ENCODE measurements at regions not wholly inside any gene's neighbourhood (a gene's known extent, or its start where the extent isn't known, plus 50 kb on each side); places are given as distances from the start of the nearest gene placed in this dataset.

DNA sequence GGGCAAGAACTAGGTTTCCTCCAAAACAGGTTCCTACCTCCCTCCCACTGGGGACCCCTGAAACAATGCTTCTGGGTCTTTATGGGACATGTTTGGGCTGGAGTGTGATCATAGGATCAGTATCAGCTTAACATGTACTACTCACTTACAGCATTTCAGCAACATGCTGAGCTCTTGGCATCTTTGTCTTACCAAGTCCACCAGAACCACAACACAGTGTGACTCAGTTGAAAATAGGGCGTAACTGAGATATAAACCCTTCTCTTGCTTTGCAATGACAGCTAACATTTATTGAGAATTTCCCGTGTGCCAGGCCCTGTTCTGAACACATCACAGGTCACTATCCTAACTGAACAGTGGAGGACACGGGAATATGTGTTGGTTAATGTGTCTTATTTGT is 218.5 kb upstream of the LNX1 start:
- Histone ChIP-seq H3K9me2 (ENCODE audit: insufficient read depth, low read length) (no peaks in the 10 kb centered on the region), H3K4me2 (ENCODE audit: low read length) (no peak overlapping the region), H3K27ac (ENCODE audit: low read length) (no peak overlapping the region), H3F3A (ENCODE audit: insufficient read depth, low read length, poor library complexity, severe bottlenecking) (no peaks in the 10 kb centered on the region), H2AFZ (ENCODE audit: low read depth, low read length) (no peak overlapping the region), H3K79me2 (replicated peaks; ENCODE audit: insufficient read depth, low read length) (no peaks in the 10 kb centered on the region), H3K9ac (ENCODE audit: low read length) (no peak overlapping the region), H3K4me3 (ENCODE audit: low read length) (no peak overlapping the region), H3K36me3 (ENCODE audit: insufficient read depth, low read length) (no peaks in the 10 kb centered on the region), H4K20me1 (ENCODE audit: insufficient read depth) (no peaks in the 10 kb centered on the region), H3K9me3 (ENCODE audit: low read length) (no peaks in the 10 kb centered on the region), H3K27me3 (ENCODE audit: insufficient read depth, low read depth, low read length) (no peaks in the 10 kb centered on the region)
- TF ChIP-seq MXI1 (conservative IDR thresholded peaks at IDR 0.05; ENCODE audit: poor library complexity, severe bottlenecking) = no peak
- no peak for TF ChIP-seq POLR2AphosphoS5 (IDR thresholded peaks at IDR 0.05)
- TF ChIP-seq, protein P1, sequence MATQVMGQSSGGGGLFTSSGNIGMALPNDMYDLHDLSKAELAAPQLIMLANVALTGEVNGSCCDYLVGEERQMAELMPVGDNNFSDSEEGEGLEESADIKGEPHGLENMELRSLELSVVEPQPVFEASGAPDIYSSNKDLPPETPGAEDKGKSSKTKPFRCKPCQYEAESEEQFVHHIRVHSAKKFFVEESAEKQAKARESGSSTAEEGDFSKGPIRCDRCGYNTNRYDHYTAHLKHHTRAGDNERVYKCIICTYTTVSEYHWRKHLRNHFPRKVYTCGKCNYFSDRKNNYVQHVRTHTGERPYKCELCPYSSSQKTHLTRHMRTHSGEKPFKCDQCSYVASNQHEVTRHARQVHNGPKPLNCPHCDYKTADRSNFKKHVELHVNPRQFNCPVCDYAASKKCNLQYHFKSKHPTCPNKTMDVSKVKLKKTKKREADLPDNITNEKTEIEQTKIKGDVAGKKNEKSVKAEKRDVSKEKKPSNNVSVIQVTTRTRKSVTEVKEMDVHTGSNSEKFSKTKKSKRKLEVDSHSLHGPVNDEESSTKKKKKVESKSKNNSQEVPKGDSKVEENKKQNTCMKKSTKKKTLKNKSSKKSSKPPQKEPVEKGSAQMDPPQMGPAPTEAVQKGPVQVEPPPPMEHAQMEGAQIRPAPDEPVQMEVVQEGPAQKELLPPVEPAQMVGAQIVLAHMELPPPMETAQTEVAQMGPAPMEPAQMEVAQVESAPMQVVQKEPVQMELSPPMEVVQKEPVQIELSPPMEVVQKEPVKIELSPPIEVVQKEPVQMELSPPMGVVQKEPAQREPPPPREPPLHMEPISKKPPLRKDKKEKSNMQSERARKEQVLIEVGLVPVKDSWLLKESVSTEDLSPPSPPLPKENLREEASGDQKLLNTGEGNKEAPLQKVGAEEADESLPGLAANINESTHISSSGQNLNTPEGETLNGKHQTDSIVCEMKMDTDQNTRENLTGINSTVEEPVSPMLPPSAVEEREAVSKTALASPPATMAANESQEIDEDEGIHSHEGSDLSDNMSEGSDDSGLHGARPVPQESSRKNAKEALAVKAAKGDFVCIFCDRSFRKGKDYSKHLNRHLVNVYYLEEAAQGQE (IDR thresholded peaks at IDR 0.05; ENCODE audit: borderline replicate concordance) = no peak
- TF ChIP-seq SMC3 (conservative IDR thresholded peaks at IDR 0.05; ENCODE audit: poor library complexity) = no peak
- no peak for TF ChIP-seq RAD21 (conservative IDR thresholded peaks at IDR 0.05)
- TF ChIP-seq, protein P2, sequence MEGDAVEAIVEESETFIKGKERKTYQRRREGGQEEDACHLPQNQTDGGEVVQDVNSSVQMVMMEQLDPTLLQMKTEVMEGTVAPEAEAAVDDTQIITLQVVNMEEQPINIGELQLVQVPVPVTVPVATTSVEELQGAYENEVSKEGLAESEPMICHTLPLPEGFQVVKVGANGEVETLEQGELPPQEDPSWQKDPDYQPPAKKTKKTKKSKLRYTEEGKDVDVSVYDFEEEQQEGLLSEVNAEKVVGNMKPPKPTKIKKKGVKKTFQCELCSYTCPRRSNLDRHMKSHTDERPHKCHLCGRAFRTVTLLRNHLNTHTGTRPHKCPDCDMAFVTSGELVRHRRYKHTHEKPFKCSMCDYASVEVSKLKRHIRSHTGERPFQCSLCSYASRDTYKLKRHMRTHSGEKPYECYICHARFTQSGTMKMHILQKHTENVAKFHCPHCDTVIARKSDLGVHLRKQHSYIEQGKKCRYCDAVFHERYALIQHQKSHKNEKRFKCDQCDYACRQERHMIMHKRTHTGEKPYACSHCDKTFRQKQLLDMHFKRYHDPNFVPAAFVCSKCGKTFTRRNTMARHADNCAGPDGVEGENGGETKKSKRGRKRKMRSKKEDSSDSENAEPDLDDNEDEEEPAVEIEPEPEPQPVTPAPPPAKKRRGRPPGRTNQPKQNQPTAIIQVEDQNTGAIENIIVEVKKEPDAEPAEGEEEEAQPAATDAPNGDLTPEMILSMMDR (IDR thresholded peaks at IDR 0.05; ENCODE audit: poor library complexity, severe bottlenecking) = no peak
- TF ChIP-seq EZH2 (IDR thresholded peaks at IDR 0.05; ENCODE audit: borderline replicate concordance, insufficient read depth, low read length, poor library complexity, severe bottlenecking) = no peak
- no peak for TF ChIP-seq EP300 (conservative IDR thresholded peaks at IDR 0.05; ENCODE audit: poor library complexity, severe bottlenecking)
- no peak for TF ChIP-seq TAF1 (IDR thresholded peaks at IDR 0.05; ENCODE audit: low read depth)

- H3K36me3 ChIP-seq (ENCODE audit: insufficient read depth, low read length) = no peaks in the 10 kb centered on the region
- H3K4me2 ChIP-seq (ENCODE audit: low read length) = no peak overlapping the region
- no peaks in the 10 kb centered on the region for H3K27me3 ChIP-seq (ENCODE audit: insufficient read depth, low read depth, low read length)
- H3K79me2 ChIP-seq (replicated peaks; ENCODE audit: insufficient read depth, low read length) = no peaks in the 10 kb centered on the region
- no peak overlapping the region for H3K27ac ChIP-seq (ENCODE audit: low read length)
- H4K20me1 ChIP-seq (ENCODE audit: insufficient read depth) = no peaks in the 10 kb centered on the region
- no peak overlapping the region for H2AFZ ChIP-seq (ENCODE audit: low read depth, low read length)
- no peak overlapping the region for H3K4me3 ChIP-seq (ENCODE audit: low read length)
- no peak overlapping the region for H3K9ac ChIP-seq (ENCODE audit: low read length)
- TF ChIP-seq, protein P1 (IDR thresholded peaks at IDR 0.05; ENCODE audit: borderline replicate concordance) = no peak
- TF ChIP-seq EZH2 (IDR thresholded peaks at IDR 0.05; ENCODE audit: borderline replicate concordance, insufficient read depth, low read length, poor library complexity, severe bottlenecking) (no peak), EP300 (conservative IDR thresholded peaks at IDR 0.05; ENCODE audit: poor library complexity, severe bottlenecking) (no peak), RAD21 (conservative IDR thresholded peaks at IDR 0.05) (no peak), MXI1 (conservative IDR thresholded peaks at IDR 0.05; ENCODE audit: poor library complexity, severe bottlenecking) (no peak), SMC3 (conservative IDR thresholded peaks at IDR 0.05; ENCODE audit: poor library complexity) (no peak), TAF1 (IDR thresholded peaks at IDR 0.05; ENCODE audit: low read depth) (no peak), POLR2AphosphoS5 (IDR thresholded peaks at IDR 0.05) (no peak)
- TF ChIP-seq, protein P2 (IDR thresholded peaks at IDR 0.05; ENCODE audit: poor library complexity, severe bottlenecking) = no peak
- H3K9me2 ChIP-seq (ENCODE audit: insufficient read depth, low read length) = no peaks in the 10 kb centered on the region
- no peaks in the 10 kb centered on the region for H3F3A ChIP-seq (ENCODE audit: insufficient read depth, low read length, poor library complexity, severe bottlenecking)
- H3K9me3 ChIP-seq (ENCODE audit: low read length) = no peaks in the 10 kb centered on the region
Measured at GRCh38 chr4:53805291-53805690, 214.0 kb upstream of the LNX1 start.
